MCF 10A (cell line): ENCODE measurements at regions not wholly inside any gene's neighbourhood (a gene's known extent, or its start where the extent isn't known, plus 50 kb on each side); places are given as distances from the start of the nearest gene placed in this dataset.

ENCODE experiments used
- BruUV-seq: library from RNA; stranded (reverse); fragments of 400-500 nt; replicated peaks from 2 replicates; lab custom pipeline; 2021; lab: Mats Ljungman, UMichigan
- CTCF ChIA-PET: fragments of 300-600 bp; sonication (Branson Sonifier 250); formaldehyde crosslinking; extraction: SDS; loops from one replicate; lab custom pipeline; 2021; ENCODE audit warnings: antibody characterized with exemption, inconsistent platforms; lab: Yijun Ruan, JAX
- POLR2A ChIA-PET: fragments of 300-600, 350-650 bp; sonication (Branson Sonifier 250); formaldehyde crosslinking; extraction: SDS; loops from one replicate; lab custom pipeline; 2020; ENCODE audit warnings: antibody characterized with exemption, inconsistent platforms; lab: Yijun Ruan, JAX
- DNase-seq: peaks from one replicate; pipeline ENCODE4 v3.0.0-alpha.2; 2018; ENCODE audit not compliant: unreplicated experiment
- H3K27ac Mint-ChIP-seq: one replicate; pipeline ENCODE4 v1.8.0; 2022; ENCODE audit warnings: mild to moderate bottlenecking, low read depth, mixed read lengths; ENCODE audit not compliant: unreplicated experiment
- H3K27me3 Mint-ChIP-seq: one replicate; pipeline ENCODE4 v1.8.0; 2022; ENCODE audit warnings: mixed read lengths; ENCODE audit not compliant: insufficient read depth, unreplicated experiment
- H3K36me3 Mint-ChIP-seq: one replicate; pipeline ENCODE4 v1.8.0; 2022; ENCODE audit warnings: mild to moderate bottlenecking, moderate library complexity, mixed read lengths; ENCODE audit not compliant: insufficient read depth, unreplicated experiment
- H3K4me1 Mint-ChIP-seq: one replicate; pipeline ENCODE4 v1.8.0; 2022; ENCODE audit warnings: mixed read lengths; ENCODE audit not compliant: insufficient read depth, unreplicated experiment
- H3K4me3 Mint-ChIP-seq: one replicate; pipeline ENCODE4 v1.8.0; 2022; ENCODE audit warnings: mild to moderate bottlenecking, moderate library complexity, mixed read lengths; ENCODE audit not compliant: unreplicated experiment
- H3K9me3 Mint-ChIP-seq: one replicate; pipeline ENCODE4 v1.8.0; 2022; ENCODE audit warnings: mixed read lengths; ENCODE audit not compliant: unreplicated experiment
- CTCF ChIP-seq: fragments of 200-600 bp; IDR thresholded peaks from one replicate; pipeline ENCODE4 v1.8.0; 2022; ENCODE audit warnings: antibody characterized with exemption, mild to moderate bottlenecking; ENCODE audit not compliant: unreplicated experiment
- intact Hi-C: fragments of 100-400 bp; cut with micrococcal nuclease; formaldehyde crosslinking; loops from 2 replicates; pipeline ENCODE4 v1.14.1; 2022

GRCh38 chr4:125551466-125551865 lies 236.7 kb downstream of the FAT4 start:
- Mint-ChIP-seq H3K36me3 (no peaks in the 10 kb centered on the region), H3K4me1 (no peaks in the 10 kb centered on the region), H3K27me3 (no peaks in the 10 kb centered on the region), H3K4me3 (no peak overlapping the region), H3K27ac (no peak overlapping the region), H3K9me3 (no peaks in the 10 kb centered on the region)
- intact Hi-C loops, result no loop called here
- DNase-seq, result no peak
- TF ChIP-seq CTCF, result no peak
- POLR2A ChIA-PET, result interaction anchor here (0.7 kb wide), 1 partner anchor 18 kb away, joined by 4 read pairs; no protein-coding TSS in a partner anchor
- no TSS peak for BruUV-seq
- CTCF ChIA-PET, result no interaction called here

GRCh38 chr4:125551967-125552366 lies 237.2 kb downstream of the FAT4 start:
- no peak for TF ChIP-seq CTCF
- intact Hi-C loops, result no loop called here
- Mint-ChIP-seq H3K9me3 (no peaks in the 10 kb centered on the region), H3K27ac (no peak overlapping the region), H3K36me3 (no peaks in the 10 kb centered on the region), H3K4me3 (no peak overlapping the region), H3K27me3 (no peaks in the 10 kb centered on the region), H3K4me1 (no peaks in the 10 kb centered on the region)
- no TSS peak for BruUV-seq
- POLR2A ChIA-PET, result no interaction called here
- DNase-seq, result no peak
- CTCF ChIA-PET, result no interaction called here

GRCh38 chr4:125572601-125573000 lies 257.8 kb downstream of the FAT4 start:
- Mint-ChIP-seq H3K4me1 (no peaks in the 10 kb centered on the region), H3K27ac (no peak overlapping the region), H3K27me3 (no peaks in the 10 kb centered on the region), H3K4me3 (no peak overlapping the region), H3K36me3 (no peaks in the 10 kb centered on the region), H3K9me3 (no peaks in the 10 kb centered on the region)
- no TSS peak for BruUV-seq
- CTCF ChIA-PET, result no interaction called here
- POLR2A ChIA-PET, result no interaction called here
- no peak for DNase-seq
- intact Hi-C loops, result no loop called here
- TF ChIP-seq CTCF, result no peak

GRCh38 chr4:125573368-125573767 lies 258.6 kb downstream of the FAT4 start:
- Mint-ChIP-seq H3K27me3 (no peaks in the 10 kb centered on the region), H3K9me3 (no peaks in the 10 kb centered on the region), H3K4me3 (no peak overlapping the region), H3K4me1 (no peaks in the 10 kb centered on the region), H3K36me3 (no peaks in the 10 kb centered on the region), H3K27ac (no peak overlapping the region)
- TF ChIP-seq CTCF, result no peak
- intact Hi-C loops, result no loop called here
- ChIA-PET CTCF (interaction anchor here (0.6 kb wide), 1 partner anchor 906 kb away, joined by 3 read pairs; no protein-coding TSS in a partner anchor), POLR2A (no interaction called here)
- DNase-seq, result no peak
- no TSS peak for BruUV-seq
